HCT116 (cell line): ENCODE measurements at regions not wholly inside any gene's neighbourhood (a gene's known extent, or its start where the extent isn't known, plus 50 kb on each side); places are given as distances from the start of the nearest gene placed in this dataset.

Source experiments
- CEBPB ChIP-seq: IDR thresholded peaks from 2 replicates; pipeline ENCODE4 v1.6.1; 2012; ENCODE audit warnings: low read depth
- EGR1 ChIP-seq: IDR thresholded peaks from 2 replicates; pipeline ENCODE4 v1.6.1; 2012; ENCODE audit warnings: low read depth
- MAX ChIP-seq: IDR thresholded peaks from 2 replicates; pipeline ENCODE4 v1.6.1; 2012
- POLR2A ChIP-seq: IDR thresholded peaks from 2 replicates; pipeline ENCODE4 v1.7.0; 2011; ENCODE audit warnings: borderline replicate concordance; ENCODE audit not compliant: insufficient read depth, insufficient read length; ENCODE audit errors: extremely low read depth
- POLR2AphosphoS5 ChIP-seq: IDR thresholded peaks from 2 replicates; pipeline ENCODE4 v1.6.1; 2011; ENCODE audit warnings: mild to moderate bottlenecking, low read depth, low read length, moderate library complexity
- RAD21 ChIP-seq: IDR thresholded peaks from 2 replicates; pipeline ENCODE4 v1.6.1; 2012; ENCODE audit warnings: low read depth, mild to moderate bottlenecking
- TF ChIP-seq, protein P1 (sequence below), 3 experiments: fragments of 200-600 bp in 1 of 3; sonication (generic) in 1 of 3; IDR thresholded peaks in 2 of 3; conservative IDR thresholded peaks in 1 of 3; 2 replicates each; pipeline ENCODE4 v1.5.1; 2012 to 2017; ENCODE audit warnings: low read depth in 2 of 3, low read length in 2 of 3, antibody characterized with exemption in 1 of 3, borderline replicate concordance in 1 of 3, control low read depth in 1 of 3, mild to moderate bottlenecking in 1 of 3, mixed read lengths in 1 of 3, mixed run types in 1 of 3, moderate library complexity in 1 of 3; ENCODE audit not compliant: insufficient read depth in 1 of 3

DNA sequence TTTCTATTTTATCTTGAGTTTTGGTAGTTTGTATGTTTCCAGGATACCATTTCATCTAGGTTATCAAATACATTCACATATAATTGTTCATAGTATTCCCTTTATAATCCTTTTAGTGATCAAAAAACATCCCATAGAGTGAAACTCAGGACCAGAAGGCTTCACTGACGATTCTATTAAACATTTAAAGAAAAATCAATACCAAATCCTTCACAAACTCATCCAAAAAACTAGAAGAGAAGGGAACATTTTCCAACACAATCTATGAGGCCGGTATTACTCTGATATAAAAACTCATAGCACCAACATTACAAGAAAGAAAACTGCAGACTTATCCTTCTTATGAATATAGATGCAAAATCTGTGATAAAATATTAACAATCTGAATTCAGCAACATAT is 203.4 kb downstream of the ANKRD50 start:
- TF ChIP-seq, protein P1, sequence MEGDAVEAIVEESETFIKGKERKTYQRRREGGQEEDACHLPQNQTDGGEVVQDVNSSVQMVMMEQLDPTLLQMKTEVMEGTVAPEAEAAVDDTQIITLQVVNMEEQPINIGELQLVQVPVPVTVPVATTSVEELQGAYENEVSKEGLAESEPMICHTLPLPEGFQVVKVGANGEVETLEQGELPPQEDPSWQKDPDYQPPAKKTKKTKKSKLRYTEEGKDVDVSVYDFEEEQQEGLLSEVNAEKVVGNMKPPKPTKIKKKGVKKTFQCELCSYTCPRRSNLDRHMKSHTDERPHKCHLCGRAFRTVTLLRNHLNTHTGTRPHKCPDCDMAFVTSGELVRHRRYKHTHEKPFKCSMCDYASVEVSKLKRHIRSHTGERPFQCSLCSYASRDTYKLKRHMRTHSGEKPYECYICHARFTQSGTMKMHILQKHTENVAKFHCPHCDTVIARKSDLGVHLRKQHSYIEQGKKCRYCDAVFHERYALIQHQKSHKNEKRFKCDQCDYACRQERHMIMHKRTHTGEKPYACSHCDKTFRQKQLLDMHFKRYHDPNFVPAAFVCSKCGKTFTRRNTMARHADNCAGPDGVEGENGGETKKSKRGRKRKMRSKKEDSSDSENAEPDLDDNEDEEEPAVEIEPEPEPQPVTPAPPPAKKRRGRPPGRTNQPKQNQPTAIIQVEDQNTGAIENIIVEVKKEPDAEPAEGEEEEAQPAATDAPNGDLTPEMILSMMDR (IDR thresholded peaks at IDR 0.05 in 2 of 3, conservative IDR thresholded peaks at IDR 0.05 in 1 of 3; ENCODE audit: borderline replicate concordance in 1 of 3, insufficient read depth in 1 of 3, low read depth in 2 of 3, low read length in 2 of 3): no peak
- no peak for TF ChIP-seq EGR1
- no peak for TF ChIP-seq CEBPB
- no peak for TF ChIP-seq POLR2AphosphoS5
- no peak for TF ChIP-seq POLR2A
- no peak for TF ChIP-seq RAD21
- no peak for TF ChIP-seq MAX
